ENCODE measurements at regions not wholly inside any gene's neighbourhood (a gene's known extent, or its start where the extent isn't known, plus 50 kb on each side); places are given as distances from the start of the nearest gene placed in this dataset.

DNA sequence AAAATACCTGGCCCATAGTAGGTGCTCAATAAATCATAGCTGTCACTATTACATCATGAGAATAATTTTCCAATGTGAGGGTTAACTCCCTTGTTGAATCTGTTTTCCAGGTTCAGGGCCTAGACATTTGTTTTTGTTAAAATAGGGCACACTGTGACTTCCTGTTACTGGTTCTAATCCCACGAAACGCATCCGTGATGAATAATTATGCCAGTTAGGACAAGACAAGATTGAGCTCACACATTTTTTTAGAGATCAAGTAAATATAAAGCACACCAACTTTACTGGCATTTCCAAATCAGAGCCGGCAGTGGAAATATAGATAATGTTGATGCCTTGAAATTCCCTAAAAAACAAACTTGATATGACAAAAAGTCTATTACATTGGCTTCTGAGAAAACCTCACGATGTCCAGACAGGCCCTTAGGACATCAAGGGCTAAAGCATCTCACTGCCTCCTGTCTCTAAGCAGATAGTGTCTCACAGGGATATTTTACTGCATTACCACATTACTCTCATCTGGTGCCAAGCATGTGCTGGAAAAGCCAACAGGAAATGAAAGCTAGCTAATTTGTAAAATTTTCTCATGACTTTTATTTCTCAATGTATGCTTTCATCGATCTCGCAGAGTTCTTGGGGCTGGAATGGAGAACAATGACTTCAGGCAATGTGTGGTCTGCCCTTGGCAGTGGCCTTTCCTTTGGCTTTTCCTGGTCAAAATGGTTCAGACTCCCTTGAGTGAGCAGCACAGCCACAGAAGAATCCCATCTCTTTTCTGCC is 414.3 kb upstream of the PAPPA start:
- no peak for TF ChIP-seq CTCF (conservative IDR thresholded peaks at IDR 0.05; ENCODE audit: low read length)
- TF ChIP-seq EZH2phosphoT487 (IDR thresholded peaks at IDR 0.05; ENCODE audit: borderline replicate concordance): no peak

Data from Loucy (cell line).